GM10248 (cell line): ENCODE measurements at regions not wholly inside any gene's neighbourhood (a gene's known extent, or its start where the extent isn't known, plus 50 kb on each side); places are given as distances from the start of the nearest gene placed in this dataset.

Experiments used
- CTCF ChIA-PET: fragments of 300-600 bp; sonication (Branson Sonifier 250); formaldehyde crosslinking; extraction: SDS; loops from one replicate; lab custom pipeline; 2021; ENCODE audit warnings: antibody characterized with exemption; lab: Yijun Ruan, JAX
- POLR2A ChIA-PET: fragments of 350-650 bp; sonication (Branson Sonifier 250); formaldehyde crosslinking; extraction: SDS; loops from one replicate; lab custom pipeline; 2020; ENCODE audit warnings: antibody characterized with exemption; lab: Yijun Ruan, JAX
- DNase-seq: peaks from one replicate; pipeline ENCODE4 v3.0.0; 2012; ENCODE audit errors: extremely low spot score
- TF ChIP-seq, protein P1 (sequence below): IDR thresholded peaks from 2 replicates; pipeline ENCODE4 v1.5.1; 2012; ENCODE audit warnings: mild to moderate bottlenecking, low read depth; ENCODE audit errors: extremely low read depth, missing control alignments, control extremely low read depth

DNA sequence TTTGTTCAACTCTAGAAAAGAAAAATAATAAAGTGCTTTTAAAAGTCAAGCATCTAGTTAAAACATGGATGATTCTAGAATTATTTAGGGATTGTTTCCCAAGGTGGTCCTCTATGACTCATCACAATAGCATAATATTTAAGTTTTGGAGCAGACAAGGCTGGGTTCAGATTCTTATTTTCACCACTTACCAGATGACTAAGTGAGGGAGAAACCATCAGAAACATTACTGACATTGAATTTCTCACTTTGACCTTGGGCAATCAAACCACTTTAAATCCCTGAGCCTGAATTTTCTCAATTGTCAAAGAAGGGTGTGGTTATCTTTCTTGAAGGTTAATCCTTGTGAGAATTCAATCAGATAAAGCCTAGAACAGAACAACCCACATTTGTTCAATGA, 102.5 kb upstream of the PTGFR start:
- ChIA-PET CTCF (no interaction called here), POLR2A (no interaction called here)
- TF ChIP-seq, protein P1, sequence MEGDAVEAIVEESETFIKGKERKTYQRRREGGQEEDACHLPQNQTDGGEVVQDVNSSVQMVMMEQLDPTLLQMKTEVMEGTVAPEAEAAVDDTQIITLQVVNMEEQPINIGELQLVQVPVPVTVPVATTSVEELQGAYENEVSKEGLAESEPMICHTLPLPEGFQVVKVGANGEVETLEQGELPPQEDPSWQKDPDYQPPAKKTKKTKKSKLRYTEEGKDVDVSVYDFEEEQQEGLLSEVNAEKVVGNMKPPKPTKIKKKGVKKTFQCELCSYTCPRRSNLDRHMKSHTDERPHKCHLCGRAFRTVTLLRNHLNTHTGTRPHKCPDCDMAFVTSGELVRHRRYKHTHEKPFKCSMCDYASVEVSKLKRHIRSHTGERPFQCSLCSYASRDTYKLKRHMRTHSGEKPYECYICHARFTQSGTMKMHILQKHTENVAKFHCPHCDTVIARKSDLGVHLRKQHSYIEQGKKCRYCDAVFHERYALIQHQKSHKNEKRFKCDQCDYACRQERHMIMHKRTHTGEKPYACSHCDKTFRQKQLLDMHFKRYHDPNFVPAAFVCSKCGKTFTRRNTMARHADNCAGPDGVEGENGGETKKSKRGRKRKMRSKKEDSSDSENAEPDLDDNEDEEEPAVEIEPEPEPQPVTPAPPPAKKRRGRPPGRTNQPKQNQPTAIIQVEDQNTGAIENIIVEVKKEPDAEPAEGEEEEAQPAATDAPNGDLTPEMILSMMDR = no peak
- DNase-seq = no peak

DNA sequence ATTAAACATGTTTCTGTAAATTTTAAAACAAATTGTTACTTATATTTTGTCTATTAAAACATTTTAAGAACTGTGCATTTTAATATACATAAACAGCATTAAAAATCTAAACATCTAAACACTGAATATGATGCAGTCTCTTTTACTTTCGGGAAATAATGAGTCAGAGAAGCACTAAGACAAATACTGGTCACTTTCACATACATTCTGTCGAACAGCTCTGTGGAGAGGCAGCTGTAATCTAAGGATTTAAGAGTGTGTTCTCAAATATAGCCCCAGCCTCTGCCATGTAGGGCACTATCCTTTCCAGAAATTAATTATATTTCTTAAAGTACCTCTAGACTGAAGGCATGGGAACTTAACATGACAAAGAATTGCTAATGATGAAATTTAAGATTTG, 89.6 kb upstream of the PTGFR start:
- POLR2A ChIA-PET = no interaction called here
- TF ChIP-seq, protein P1 = no peak
- CTCF ChIA-PET = no interaction called here
- DNase-seq = no peak

DNA sequence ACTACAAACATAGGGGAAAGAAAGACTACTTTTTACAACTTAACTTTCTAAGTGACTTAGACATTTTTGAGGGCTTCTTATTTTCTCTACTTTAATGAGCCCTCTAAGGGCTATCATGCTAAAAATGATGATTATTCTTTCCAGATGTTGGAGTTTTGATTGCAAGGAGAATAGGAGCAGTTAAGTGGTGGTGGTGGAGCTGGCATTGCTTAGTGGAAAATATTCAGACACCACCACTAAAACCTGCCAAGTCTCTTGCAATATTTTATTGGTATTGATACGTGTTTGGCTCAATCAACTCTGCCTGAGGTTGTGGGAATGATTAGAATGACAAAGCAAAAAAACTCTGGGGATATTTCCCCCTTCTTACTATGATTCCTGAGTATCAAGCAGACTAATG, 82.6 kb upstream of the PTGFR start:
- CTCF ChIA-PET = interaction anchor here (2.0 kb wide), 1 partner anchor 29 kb away, joined by 5 read pairs; no protein-coding TSS in a partner anchor
- TF ChIP-seq, protein P1 = no peak
- POLR2A ChIA-PET = no interaction called here
- DNase-seq = no peak

DNA sequence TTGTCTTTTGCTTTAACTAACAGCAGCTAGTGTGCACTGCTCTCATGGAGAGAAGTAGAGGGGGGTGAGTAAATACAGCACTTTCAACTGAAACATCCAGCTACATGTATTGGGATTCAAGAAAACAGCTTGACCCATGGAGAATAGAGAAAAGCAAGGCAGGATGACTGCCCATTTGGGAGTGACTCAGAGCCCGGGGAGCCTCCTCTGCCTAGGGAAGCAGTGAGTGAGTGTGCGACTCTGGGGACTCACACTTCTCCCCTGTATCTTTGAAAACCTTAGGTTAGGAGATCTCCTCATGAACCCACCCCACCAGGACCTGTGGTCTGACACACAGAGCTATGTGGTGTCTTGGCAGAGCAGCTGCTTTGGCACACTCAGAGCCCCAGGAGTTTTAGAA, 82.0 kb upstream of the PTGFR start:
- TF ChIP-seq, protein P1 = no peak
- ChIA-PET POLR2A (no interaction called here), CTCF (interaction anchor here (2.0 kb wide), 1 partner anchor 29 kb away, joined by 5 read pairs; no protein-coding TSS in a partner anchor)
- no peak for DNase-seq

DNA sequence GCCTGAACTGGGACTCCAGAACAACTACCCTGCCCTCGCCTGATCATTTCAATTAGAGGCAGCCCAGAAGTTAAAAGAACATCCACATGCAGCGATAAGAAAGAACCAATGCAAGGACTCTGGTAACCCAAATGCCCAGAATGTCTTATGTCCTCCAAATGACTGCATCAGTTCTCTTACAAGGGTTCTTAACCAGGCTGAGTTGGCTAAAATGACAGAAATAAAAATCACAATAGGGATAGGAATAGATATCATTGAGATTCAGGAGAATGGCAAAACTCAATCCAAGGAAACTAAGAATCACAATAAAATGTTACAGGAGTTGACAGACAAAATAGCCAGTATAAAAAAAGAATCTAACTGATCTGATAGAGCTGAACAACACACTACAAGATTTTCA, 80.1 kb upstream of the PTGFR start:
- POLR2A ChIA-PET = no interaction called here
- DNase-seq = no peak
- CTCF ChIA-PET = no interaction called here
- TF ChIP-seq, protein P1 = no peak

- TF ChIP-seq, protein P1 = no peak
- ChIA-PET CTCF (no interaction called here), POLR2A (no interaction called here)
- no peak for DNase-seq
These were observed 79.1 kb upstream of the PTGFR start for GRCh38 chr1:78411707-78412106.

DNA sequence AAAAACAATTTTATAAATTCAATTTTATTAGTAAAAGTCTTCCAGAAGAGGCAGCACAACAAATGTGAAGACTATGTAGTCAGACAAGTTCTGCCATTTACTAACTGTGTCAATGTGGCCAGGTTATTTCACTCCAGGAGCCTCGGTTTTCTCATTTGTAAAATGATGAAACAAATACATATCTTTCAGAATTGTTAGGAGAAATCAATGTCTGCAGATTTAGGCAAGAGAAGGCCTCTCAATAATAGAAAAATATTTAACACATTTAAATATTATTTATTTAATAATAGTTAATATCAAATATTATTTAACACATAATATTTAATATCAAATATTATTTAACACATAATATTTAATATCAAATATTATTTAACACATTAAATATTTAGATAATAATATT, 75.6 kb upstream of the PTGFR start:
- DNase-seq = no peak
- TF ChIP-seq, protein P1 = no peak
- ChIA-PET CTCF (no interaction called here), POLR2A (no interaction called here)
